NOMO-1 treated with dmso at 0.1 percent for 144 hours (cell line): ENCODE measurements at regions not wholly inside any gene's neighbourhood (a gene's known extent, or its start where the extent isn't known, plus 50 kb on each side); places are given as distances from the start of the nearest gene placed in this dataset.
"Not testable (repeated sequence)": the region's sequence is repeated elsewhere in the genome, so short reads cannot be mapped to it uniquely, and the experiment has no call there.

ENCODE experiments used
- DNase-seq: peaks from one replicate; lab custom pipeline; 2025; ENCODE audit not compliant: unreplicated experiment; lab: John Stamatoyannopoulos, UW

- DNase-seq: no peak
Measured at GRCh38 chr5:158223054-158223600, 364.2 kb upstream of the CLINT1 start.

DNA sequence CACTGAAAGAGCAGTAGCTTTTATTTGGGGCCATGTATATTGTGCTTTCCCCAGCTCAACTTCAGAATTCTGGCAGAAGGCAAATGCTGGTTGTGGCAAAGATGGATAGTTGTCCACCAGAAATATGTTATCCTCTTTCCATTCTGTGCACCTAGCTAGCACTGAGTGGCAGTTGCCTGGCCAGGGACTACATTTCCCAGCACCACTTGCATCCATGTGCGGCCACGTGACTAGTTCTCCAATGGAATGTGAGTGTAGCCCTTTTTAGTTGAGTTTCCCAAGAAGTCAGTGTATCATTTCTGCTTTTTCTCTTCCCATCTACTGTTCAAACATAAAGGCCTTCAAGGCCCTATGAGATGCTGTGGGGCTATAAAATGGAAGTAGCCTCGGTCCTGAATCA, 354.0 kb upstream of the CLINT1 start:
- DNase-seq: no peak

GRCh38 chr5:158212237-158212636, 353.3 kb upstream of the CLINT1 start:
- no peak for DNase-seq

GRCh38 chr5:158209219-158209908, 350.4 kb upstream of the CLINT1 start:
- no peak for DNase-seq

DNA sequence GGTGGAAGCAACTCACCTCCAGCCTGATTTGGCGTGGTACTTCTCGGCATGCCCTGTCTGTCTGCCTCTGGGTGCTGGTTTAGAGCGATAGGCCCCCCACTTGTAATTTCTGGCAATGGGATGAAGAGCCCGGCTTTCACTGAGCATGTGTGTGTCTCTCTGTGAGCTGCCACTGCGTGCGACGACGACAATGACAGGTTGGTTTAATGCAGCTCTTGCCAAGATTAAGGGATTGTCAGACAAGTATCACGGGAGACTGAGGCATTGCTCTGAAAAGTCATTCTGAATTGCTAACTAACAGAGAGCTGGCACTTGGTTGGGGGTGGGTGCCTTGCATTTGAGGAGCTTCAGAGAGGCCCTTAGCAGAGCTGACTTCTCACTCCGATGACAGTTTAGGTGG, 348.8 kb upstream of the CLINT1 start:
- no peak for DNase-seq

- no peak for DNase-seq
Measured at GRCh38 chr5:158205992-158206391, 347.0 kb upstream of the CLINT1 start.

DNA sequence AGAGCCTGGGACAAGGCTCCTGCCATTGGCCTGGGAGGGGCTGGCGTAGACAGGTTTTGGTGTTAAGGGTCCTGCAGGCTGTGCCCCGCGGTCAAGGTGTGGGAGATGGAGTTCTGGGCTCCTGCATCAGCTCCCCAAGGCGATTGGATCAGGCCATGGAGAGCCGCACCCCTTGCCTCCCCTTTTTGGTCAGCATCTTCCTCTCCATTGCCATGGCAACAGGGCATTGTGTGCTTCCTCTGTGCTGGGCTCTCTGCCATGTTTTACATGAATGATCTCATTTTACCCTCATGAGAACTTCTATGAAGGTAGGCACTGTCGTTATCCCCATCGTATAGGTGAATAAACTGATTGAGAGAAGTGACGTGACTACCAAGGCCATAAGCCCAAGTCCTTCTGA, 344.3 kb upstream of the CLINT1 start:
- DNase-seq: no peak

- no peak for DNase-seq
Measured at GRCh38 chr5:158202801-158203200, 343.9 kb upstream of the CLINT1 start.

GRCh38 chr5:158200619-158201018, 341.7 kb upstream of the CLINT1 start:
- DNase-seq: no peak

DNA sequence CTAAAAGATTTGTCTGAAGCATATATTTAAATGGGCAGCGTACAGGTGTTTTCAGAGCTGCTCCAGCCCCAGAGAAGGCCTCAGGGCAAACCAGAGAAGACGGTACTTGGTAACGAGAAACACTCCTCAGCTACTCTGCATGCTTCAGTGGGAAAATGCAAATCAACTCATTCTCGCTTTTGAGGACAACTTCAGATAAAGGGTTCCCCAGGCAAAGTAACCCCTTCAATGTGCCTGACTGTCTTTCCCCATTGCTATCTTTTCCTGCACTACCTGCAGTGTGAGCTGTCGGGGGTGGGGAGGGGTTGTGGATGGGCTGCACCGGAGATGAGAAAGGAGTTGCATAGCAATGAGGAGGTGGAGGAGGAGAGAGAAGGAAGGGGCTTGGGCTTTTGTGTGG, 339.7 kb upstream of the CLINT1 start:
- DNase-seq: no peak

- no peak for DNase-seq
Measured at GRCh38 chr5:158195416-158196210, 336.7 kb upstream of the CLINT1 start.

DNA sequence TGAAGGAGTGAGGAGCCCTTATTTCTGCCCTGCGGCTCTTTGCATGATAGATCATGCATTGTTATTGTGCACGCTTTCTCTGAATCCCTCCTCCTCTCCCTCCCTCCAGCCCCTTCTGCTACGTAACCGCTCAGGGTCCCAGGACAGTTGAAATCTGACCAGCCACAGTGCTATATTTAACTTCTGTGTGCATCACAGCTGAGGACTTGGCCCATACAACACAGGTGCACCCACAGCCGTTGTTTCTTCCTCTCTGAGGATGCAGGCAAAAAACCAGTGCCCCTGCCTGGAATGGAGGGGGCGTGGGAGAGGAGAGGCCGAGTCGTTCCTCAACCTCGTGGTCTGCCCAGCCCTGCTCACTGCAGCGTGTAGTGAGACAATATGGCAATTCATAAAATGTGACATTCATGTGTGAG, 335.6 kb upstream of the CLINT1 start:
- DNase-seq: no peak

DNA sequence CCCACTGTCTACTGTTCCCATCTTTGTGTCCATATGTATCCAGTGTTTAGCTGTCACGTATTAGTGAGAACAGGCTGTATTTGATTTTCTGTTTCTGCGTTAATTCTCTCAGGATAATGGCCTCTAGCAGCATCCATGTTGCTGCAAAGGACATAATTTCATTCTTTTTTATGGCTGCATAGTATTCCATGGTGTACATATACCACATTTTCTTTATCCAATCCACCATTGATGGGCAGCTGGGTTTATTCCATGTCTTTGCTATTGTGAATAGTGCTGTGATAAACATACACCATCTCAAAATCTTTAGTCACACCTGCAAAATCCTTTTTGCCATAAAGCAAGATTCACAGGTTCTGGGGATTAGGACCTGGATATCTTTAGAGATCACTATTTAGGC, 334.4 kb upstream of the CLINT1 start:
- DNase-seq: not testable (repeated sequence)

DNA sequence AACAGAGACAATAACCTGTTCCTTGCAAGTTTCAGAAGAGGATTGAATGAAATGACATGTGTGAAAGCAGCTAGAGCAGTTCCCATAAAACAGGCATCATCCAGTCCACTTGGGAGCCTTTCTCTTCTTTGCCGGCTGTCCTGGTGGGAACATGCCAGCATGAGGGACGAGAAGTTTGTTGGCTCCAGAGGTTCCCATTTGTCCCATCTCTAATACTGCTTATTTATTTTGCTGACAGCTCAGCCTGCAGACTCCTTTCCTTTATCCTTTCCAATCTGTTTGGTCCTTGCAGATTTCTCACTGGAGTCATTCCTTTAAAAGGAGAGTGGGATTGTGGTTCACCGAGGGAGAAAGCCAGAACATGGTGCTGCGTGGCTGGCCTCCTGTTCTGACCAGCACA, 321.5 kb upstream of the CLINT1 start:
- DNase-seq: no peak

DNA sequence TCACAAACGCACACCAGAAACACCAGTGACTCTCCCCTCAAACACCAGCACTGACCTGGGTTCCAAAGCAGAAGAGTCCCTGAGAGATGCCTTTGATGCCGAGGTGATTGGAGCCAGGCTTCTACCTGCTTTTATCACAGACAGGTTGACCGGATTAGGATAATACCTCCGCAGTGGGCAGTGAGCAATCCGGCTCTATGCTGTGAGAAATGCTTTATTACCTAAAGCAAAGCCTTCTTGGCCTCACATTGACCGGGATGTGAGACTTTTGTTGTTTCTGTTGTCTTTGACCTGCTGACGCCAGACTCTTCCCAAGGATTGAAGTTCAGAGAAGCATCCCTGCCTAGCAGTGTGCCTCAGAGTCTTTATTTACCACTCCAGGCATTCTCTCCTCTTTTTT, 320.3 kb upstream of the CLINT1 start:
- no peak for DNase-seq

GRCh38 chr5:158178535-158178934, 319.6 kb upstream of the CLINT1 start:
- no peak for DNase-seq

GRCh38 chr5:158177146-158177545, 318.2 kb upstream of the CLINT1 start:
- DNase-seq: no peak

GRCh38 chr5:158175934-158176481, 317.1 kb upstream of the CLINT1 start:
- DNase-seq: no peak

DNA sequence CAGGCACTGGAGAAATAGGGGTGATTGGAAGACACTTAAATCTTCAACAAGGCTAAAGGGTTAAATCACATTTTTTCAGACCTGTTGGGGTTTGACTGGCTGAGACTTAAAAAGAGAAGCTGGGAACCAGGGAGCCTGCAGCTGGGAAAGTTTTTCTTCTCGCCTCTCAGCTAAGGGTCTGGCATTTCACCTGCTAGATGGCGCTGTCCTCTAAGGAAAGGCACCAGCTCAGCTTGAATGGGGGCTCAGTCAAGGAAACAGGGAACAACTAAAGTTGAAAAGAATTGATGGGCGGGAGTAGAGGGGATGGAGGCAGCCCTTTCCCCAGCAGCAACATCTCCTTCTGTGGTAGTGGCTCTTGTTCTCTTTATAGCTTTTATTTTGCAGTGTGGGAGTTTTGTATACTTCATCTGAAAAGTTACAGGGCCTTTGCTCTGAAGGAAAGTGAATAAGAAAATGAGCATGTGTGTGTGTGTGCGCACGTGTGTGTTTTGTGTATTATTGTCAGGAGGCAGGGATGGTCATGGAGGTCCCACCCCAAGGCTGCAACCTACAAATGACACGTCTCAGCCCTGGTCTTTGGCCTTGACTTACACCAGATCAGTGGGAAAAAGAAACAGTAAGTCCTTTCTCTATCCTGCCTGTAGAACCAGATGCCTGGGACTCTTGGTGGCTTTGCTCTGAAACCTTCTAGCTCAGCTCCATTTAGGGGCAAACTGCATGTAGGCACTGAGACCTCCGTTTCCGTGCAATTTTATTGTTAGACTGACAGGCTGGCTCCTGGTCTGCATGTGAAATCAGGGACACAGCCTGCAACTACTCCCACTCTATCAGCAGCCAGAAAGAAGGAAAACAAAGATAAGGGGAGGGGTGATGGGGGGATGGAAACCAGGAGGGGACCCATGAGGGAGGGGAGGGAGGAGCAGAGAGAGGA, 316.2 kb upstream of the CLINT1 start:
- peak; percentile 30 for DNase-seq

GRCh38 chr5:158174026-158174425, 315.1 kb upstream of the CLINT1 start:
- DNase-seq: no peak

DNA sequence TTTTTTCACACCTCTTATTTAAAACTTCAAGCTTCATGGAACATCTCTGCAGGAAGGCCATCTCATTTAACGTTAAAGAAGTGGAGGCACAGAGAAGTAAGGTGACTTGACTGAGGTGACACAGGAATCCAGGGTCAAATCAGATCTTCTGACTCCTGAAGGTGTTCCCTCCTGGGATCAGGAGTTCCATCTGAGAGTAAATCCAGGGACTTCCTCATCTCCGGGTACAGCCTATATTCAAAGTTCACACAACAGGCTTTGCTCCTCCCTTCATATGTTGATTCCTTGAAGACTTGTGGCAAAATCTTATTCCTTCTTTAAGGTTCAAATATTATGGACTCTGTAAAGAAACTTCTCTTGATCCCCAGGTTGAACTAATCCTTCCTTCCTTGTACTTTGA, 313.1 kb upstream of the CLINT1 start:
- DNase-seq: no peak
